Retinal pigment epithelial cell (primary cell): ENCODE measurements at regions not wholly inside any gene's neighbourhood (a gene's known extent, or its start where the extent isn't known, plus 50 kb on each side); places are given as distances from the start of the nearest gene placed in this dataset.

Source experiments
- DNase-seq: peaks from one replicate; pipeline ENCODE4 v3.0.0-alpha.2; 2010; ENCODE audit warnings: low read depth
- H3K4me3 ChIP-seq: 2 replicates; pipeline ENCODE4 v1.5.1; 2011; ENCODE audit warnings: mild to moderate bottlenecking, low read length, control low read depth, moderate library complexity
- CTCF ChIP-seq: conservative IDR thresholded peaks from 2 replicates; pipeline ENCODE4 v1.5.1; 2011; ENCODE audit warnings: low read depth, low read length, control low read depth, inconsistent platforms

- no peak overlapping the region for H3K4me3 ChIP-seq
- no peak for TF ChIP-seq CTCF
Observed at GRCh38 chr9:69955536-69956355, 87.9 kb upstream of the MAMDC2 start.

DNA sequence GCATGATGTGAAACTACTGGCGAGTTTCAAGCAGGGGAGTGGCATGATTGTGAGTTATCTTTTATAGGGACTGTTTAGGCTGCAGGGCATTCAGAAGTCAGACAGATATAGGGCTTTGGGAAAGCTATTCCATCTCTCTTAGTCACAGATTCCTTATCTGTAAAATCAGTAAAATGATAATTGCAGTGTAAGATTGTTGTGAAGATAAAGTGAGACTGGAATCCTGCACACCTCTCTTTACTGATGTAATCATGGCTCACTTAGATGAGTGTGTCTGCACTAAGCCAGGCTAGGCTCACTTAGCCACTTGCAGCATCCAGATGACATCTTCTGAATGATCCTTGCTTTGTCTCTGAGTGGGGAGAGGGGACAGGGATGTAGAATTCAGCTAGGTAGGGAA is 81.8 kb upstream of the MAMDC2 start:
- DNase-seq = no peak
- TF ChIP-seq CTCF = no peak
- no peak overlapping the region for H3K4me3 ChIP-seq

More at GRCh38 chr9:69955536-69956355, 87.9 kb upstream of the MAMDC2 start:
- no peak for DNase-seq

GRCh38 chr9:69963803-69964202 is 79.8 kb upstream of the MAMDC2 start:
- no peak for TF ChIP-seq CTCF
- H3K4me3 ChIP-seq = no peak overlapping the region
- no peak for DNase-seq

- DNase-seq = no peak
- no peak overlapping the region for H3K4me3 ChIP-seq
- TF ChIP-seq CTCF = no peak
Observed at GRCh38 chr9:69964446-69964845, 79.2 kb upstream of the MAMDC2 start.

DNA sequence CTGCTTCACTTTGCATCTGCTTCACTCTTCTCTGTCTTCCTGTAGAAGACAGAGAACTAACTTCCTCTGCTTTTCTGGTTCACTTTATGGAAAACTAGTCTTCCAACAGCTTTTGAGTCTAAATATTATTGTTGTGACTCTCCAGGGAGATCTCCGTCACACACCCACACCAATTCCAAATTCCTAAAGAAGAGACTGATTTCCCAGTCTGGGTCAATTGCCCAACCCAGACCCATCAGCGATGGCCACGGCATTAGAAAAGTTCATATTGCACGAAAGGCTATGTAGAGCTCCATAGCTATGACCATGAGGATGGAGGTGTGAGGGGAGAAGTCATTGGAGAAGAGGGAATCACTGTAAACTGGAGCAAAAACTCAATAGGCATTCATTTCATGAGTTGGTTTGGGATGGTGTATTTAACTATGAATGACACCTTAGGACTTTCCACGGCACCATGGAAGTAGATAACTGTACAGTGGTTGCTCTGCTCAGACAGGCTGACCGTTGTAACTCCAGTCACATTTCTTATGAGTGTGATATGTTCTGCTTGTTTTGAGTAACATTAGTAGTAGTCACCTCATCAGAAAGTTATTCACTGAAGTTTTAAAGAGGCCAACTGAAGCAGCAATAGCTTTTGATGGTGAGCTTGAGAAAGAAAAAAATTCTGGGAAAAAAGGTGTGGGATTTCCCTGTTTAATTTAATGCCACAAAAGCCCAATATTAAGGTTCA is 78.1 kb upstream of the MAMDC2 start:
- no peak for DNase-seq
- no peak overlapping the region for H3K4me3 ChIP-seq
- TF ChIP-seq CTCF = no peak

DNA sequence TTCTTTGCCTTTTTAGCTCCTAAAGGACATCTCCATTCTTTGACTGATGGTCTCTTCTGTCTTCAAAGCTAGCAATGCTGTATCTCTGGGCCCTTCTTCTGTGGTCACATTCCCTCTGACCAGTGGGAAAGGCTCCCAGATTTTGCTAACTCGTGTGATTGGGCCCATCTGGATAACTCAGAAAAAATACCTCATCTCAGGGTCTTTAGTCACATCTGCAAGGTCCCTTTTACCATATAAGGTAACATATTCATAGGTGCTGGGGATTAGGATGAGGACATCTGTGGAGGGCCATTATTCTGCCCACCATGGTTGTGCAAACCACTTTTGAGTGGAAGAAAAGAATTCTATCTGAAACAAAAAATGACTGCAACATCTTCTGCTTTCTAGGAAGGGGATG is 76.3 kb upstream of the MAMDC2 start:
- TF ChIP-seq CTCF = no peak
- DNase-seq = no peak
- H3K4me3 ChIP-seq = no peak overlapping the region
